Suprapubic skin (tissue), 4 donors: ENCODE measurements at regions not wholly inside any gene's neighbourhood (a gene's known extent, or its start where the extent isn't known, plus 50 kb on each side); places are given as distances from the start of the nearest gene placed in this dataset.

Source experiments
- CTCF ChIP-seq, 2 donors: fragments of 200-600 bp in 1 of 2; fragments of 450-650 bp in 1 of 2; sonication (generic) in 1 of 2; IDR thresholded peaks; one replicate each; pipeline ENCODE4 v1.5.1; 2016 to 2019; ENCODE audit warnings: antibody characterized with exemption in 2 of 2, mild to moderate bottlenecking in 1 of 2, moderate library complexity in 1 of 2
- EP300 ChIP-seq: sonication (generic); formaldehyde crosslinking; IDR thresholded peaks from one replicate; pipeline ENCODE4 v1.6.1; 2017; ENCODE audit warnings: antibody characterized with exemption
- POLR2AphosphoS5 ChIP-seq, 3 donors: sonication (generic); formaldehyde crosslinking; IDR thresholded peaks; one replicate each; pipeline ENCODE4 v1.6.1; 2017; ENCODE audit warnings: antibody characterized with exemption in 3 of 3

DNA sequence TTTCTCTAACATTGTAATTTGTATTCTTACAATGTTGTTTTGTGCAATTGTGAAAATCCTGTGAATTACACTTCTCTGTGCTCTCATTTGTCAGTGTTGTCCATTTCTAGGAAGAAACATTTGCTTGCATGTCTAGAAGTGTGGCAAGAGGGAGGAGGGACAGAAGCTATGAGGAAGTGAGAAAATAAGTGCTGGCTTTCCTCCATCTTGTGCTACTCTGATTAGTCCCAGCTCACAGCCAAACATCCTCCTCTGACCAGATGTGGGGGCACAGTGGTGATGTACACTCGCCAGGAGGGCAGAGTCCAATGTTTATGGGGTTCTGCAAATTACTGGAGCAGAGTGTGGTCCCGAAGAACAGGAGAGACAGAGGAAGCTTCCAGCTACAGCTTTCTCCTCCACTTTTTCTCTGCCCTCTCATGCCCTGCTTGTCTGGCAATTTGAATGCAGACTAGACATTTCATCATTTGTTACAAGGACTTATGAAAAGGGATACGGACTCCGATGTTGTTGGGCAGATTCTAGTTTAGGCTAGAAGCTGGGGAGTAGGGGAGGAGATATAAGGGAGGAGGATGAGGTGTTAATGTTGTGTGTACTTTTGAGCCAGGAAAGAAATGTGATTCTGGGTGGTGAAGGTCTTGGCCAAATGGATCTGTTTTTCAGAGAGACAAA, 131.0 kb upstream of the C1GALT1 start:
- TF ChIP-seq CTCF (IDR thresholded peaks at IDR 0.05) (no peak), POLR2AphosphoS5 (IDR thresholded peaks at IDR 0.05) (no peak), EP300 (no peak)
